ENCODE measurements at regions not wholly inside any gene's neighbourhood (a gene's known extent, or its start where the extent isn't known, plus 50 kb on each side); places are given as distances from the start of the nearest gene placed in this dataset.

DNA sequence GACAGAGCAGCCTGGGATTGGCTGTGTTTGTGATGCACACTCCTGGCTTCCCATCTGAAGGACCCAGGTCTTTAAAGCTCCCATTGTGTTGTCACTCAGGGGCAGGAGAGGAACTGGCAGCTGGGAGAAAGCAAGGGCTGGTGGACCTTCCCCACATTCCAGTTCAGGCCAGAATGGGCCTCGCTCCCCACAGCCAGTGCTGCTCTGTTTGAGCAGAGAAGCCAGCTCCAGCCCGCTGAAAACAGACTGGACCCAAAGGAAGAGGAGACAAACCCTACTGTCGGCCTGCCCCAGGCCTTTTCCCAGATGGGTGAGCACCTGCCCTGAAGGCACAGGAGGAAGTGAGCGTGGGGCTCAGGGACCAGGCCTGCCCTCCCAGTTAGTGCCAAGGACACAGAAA, 499.4 kb downstream of the NPHP4 start:
- DNase-seq = no peak

DNA sequence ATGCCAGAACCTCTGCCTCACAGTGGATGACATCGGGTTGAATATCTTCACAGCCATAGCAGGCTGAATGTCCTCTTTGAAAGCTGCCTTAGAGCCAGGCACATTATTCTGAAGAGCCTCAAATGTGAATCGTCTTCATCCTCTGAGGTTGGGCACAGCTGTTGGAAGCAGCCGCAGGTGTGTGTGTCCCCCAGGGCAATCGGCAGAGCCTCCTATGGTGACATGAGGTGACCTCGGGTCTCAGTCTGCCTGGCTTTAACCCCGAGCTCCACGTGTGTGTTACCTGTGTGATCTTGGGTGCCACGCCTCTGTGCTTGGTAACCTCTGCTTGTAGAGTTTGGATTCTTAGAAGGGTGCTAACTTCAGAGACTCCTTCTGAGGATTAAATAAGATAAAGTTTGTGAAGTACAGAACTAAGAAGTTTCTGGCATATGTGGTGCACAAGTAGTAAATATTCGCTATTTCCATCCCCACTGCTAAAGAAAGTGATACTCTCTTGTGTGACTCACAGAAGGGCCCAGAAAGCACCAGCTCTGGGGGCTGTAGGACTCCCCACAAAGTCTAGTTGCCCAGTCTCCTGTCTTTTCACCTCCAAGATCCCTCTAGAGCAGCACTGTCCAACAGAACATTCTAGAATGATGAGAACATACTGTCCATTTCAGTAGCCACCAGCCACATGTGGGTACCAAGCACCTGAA, 500.9 kb downstream of the NPHP4 start:
- DNase-seq = no peak

DNA sequence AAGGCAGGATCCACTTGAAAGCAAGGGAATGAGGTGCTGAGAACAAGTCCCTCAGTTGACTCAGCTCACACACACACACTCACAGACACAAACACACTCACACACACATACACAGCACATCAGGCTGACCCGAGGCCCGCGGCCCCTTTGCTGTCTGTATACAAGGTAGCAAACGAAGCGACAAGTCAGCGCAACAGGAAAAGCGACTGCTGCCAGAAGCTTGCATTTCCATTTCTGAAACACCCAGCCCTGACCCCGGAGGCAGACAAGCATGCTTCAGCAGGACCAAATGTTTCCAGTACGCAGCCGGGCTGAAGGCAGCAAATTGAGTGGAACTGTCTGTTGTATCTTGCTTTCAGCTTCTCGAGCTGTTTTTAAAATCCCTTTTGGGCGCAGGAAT, 501.6 kb downstream of the NPHP4 start:
- DNase-seq = no peak

DNA sequence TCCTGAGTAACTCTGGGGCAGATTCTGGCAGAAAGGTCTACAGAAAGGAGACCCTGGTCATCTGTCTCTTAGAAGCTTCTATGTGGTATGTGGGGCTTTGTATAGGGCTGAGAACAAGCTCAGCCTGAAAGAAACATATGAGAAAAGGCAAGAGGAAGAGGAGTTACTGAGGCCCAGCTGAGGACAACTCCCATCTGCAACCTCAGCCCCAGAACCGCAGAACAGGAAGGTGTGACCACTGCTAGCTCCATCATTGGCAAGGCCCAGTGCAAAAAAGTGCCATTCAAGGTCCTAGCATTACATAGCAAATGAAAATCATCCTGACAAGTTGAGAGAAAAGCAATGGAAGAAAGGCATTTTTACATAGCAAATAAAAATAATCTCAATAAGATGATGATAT, 503.8 kb downstream of the NPHP4 start:
- no peak for DNase-seq

DNA sequence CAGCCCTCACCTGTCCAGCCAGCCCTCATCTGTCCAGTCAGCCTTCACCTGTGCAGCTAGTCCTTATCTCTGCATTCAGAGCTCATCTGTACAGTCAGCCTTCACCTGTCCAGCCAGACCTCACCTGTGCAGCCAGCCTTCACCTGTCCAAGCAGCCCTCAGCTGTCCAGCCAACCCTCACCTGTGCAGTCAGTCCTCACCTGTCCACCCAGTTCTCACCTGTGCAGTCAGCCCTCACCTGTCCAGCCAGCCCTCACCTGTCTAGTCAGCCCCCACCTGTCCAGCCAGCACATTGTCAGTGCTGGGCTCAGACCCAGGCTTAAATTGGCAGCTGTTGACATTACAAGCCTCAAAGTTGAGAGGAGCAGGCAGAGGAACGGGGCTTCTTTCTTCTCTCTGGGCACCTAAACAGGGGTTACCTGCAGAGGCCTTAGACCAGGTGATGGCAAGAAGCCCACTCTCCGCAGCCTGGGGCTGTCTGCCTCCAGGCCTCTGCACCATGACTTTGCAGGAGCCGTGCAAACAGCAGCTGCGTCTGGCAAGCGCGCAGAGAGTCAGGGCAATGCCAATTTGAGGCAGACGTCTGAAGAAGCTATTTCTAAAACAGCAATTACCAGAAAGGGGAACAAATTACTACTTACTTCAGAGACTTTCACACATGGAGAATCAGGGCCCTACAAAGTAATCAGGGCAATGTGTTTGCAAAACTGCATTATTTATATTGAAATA, 506.1 kb downstream of the NPHP4 start:
- no peak for DNase-seq

DNA sequence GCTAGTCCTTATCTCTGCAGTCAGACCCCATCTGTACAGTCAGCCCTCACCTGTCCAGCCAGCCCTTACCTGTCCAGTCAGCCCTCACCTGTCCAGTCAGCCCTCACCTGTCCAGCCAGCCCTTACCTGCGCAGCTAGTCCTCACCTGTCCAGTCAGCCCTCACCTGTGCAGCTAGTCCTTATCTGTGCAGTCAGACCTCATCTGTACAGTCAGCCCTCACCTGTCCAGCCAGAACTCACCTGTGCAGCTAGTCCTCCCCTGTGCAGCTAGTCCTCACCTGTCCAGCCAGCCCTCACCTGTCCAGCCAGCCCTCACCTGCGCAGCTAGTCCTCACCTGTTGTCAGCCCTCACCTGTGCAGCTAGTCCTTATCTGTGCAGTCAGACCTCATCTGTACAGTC, 506.8 kb downstream of the NPHP4 start:
- DNase-seq = no peak

DNA sequence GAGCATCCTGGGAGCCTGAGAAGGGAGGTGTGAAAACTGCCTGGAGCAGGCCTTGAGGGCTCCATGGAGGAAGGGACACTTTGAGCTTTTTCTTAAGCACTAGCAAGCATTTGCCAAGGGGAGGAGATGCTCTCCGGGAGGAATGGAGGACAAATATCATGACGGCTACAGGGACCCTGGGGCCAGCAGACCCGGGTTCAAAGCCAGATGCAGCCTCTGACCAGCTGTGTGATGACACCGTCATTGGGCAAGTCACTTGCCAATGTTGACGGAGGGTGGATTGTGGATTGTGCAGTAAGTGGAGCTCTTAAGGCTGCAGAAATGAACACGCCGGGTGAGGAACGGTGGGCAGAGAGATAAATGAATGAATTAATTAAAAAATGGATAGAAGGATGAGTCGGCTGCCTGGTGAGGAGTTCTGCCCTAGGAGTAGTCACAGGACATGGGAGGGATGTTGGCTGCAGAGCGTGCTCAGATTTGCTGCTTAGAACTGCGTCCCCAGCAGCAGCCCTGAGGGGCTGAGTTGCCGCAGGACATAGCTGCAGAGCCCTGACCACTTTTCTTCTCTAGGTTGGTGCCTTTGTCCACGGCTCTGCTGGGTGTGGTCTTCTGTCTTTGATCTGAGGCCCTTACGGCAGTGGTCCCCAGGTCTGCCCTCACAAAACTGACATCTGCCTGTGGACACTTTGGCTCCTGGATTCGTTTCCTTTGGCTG, 507.6 kb downstream of the NPHP4 start:
- DNase-seq = no peak

DNA sequence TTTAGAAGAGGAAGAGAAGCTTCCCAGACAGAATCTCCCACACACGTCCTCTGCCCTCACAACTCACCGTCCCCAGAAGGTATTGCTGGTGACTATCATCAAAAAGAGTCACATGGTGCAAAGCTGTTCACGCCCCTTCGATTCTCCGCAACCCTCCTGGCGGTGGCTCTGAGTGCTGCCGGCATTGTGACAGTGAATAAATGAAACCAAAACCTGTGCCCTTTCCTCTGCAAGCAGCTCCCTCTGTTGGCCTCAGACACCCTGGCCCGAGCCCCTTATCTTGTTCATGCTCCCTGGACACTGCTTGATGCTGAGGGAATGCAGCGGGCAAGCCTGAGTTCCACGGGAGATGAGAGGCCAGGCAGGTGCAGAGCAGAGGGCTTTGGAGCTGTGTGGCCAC, 510.3 kb downstream of the NPHP4 start:
- DNase-seq = no peak

DNA sequence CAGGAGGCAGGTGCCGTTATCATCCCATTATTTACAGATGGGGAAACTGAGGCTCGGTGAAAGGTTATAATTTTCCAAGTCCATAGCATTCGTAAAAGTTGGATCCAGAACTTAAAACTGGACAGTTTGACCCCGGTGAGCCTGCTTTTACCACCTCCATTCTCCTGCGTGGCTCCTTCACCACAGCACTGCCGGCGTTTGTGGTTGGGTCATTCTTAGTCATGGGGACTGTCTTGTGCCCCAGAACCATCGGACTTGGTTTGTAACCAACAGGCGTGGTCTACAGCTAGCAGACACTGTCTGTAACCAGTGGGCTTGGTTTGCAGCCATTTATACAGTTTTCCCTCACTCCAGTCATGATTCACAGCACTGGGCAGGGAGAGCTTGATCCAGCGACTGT, 511.3 kb downstream of the NPHP4 start:
- no peak for DNase-seq

DNA sequence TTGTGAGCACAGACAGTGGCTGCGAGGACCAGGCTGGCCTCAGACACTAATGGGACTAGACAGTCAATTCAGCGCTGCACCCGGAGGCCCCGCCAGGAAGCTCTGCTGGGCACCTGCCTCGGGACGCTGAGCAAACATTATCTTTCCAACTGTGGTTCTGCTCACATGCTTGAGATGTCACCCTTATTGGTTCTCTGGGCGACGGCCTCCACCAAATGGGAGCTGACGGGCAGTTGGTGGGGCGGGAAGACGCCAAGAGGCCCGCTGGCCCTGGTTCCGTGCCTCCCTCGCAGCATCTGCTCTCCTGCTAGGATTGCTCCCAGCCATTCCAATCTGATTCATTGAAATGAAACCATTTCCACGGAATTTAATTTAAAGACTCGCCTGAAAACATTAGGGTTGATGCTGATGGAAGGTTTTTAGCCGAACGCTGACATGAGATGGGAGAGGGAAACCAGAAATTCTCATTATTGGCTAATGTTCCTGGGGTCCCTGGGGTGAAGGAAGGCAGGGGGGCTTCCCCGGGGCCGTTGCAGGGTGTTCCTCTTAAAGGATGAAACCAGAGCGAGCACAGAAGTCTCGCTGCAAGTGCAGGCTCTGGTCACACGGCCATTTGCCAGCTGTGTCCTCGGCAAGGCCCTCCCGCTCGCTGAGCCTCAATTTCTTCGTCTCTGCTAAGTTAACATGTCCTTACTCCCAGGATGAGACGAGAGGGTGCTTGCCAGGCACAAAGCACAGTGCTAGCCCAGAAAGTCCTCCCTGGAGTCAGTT, 512.2 kb downstream of the NPHP4 start:
- no peak for DNase-seq

DNA sequence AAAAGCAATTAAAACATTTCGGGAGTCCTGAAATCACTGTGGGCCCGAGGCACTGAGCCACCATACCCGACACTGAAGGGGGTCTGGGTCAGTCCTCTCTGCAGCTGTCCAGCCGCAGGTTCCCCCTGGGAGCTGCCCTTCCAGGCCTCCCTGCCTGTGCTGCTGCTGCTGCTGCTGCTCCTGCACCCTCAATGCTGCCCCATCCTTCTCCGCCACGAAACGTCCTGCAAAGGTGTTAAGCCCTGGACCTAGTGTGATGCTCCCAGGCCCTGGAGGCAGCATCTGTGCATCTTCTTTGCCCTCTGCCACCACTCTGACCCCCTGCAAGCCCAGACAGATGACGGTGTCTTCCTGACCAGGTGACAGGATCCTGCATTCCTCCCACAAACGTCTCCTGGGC, 513.3 kb downstream of the NPHP4 start:
- DNase-seq = no peak

DNA sequence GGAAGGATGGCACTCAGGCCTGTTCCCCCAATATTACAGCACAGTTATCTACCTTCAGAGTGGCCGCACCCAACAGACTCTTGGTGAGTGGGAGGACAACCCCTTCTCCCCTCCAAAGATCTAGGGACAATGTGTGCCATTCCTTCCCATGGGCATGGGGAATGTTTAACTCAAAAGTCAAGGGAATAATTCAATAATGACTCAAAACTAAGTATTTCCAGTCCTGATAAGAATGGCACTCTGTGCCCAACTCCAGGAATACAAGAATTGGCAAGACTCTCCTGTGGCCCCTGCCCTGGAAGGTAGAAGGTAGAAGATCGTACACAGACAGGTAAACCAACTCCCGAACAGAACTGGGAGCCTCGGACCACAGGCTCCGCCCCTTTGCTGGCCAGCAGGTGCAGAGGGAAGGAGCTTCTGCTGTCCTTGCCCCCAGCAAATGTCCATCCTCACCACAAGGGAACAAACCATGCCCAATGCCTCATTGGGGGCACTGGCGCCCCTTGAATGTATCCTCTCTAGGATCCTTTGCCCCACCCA, 514.0 kb downstream of the NPHP4 start:
- no peak for DNase-seq

DNA sequence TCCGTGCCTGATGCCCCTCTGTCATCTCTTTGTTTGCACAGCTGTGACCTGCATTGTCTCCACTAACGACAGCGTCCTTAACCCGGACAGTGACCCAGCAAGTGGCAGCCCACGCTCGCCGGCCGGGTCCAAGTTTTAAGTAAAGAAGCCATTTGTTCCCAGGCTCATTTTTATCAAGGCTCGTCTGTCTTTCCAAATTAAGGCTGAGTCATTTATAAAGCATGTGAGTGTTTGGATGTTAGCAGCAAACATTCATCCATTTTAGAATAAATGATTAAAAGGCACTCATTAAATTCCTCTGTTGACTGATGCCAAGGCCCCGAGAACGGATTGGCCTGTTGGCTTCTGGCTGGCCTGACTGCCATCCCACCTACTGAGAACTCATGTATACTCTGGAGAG, 514.5 kb downstream of the NPHP4 start:
- DNase-seq = no peak

DNA sequence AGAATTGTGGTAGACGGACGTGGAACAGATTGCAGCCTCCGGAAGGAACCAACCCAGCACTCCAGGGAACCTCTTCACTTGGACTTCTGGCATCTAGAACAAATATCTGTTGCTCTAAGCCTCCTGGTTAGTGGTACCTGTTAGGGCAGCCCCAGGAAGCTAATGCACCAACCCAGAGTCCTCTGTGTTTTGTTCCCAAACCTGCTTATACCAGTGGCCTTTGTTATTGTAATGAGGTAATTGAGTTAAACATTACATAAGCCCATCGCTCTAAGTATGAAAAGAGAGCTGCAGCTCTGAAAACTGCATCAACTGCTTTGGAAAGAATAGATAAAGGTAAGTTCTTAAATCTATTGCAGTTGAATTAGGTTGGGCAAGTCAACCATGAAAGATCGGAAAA, 516.7 kb downstream of the NPHP4 start:
- no peak for DNase-seq

DNA sequence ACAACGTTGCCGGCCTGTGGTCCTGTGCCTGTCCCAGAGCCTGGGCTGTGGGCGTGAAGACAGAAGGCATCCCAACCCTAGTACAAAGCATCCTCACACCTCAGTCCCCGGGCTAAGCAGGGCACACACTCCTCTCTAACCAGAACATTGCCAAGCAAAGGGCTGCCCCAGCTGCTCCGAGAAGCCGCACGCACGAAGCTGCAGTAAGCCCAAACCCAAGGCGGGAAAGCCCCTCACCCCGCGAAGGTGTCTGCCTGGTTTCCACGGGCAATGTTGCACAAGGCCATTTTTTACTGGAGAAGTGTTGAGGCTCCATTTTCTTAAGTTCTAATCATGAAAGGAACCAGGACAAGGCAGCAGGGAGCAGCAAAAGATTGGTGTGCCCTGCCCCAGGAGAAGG, 519.0 kb downstream of the NPHP4 start:
- DNase-seq = no peak

DNA sequence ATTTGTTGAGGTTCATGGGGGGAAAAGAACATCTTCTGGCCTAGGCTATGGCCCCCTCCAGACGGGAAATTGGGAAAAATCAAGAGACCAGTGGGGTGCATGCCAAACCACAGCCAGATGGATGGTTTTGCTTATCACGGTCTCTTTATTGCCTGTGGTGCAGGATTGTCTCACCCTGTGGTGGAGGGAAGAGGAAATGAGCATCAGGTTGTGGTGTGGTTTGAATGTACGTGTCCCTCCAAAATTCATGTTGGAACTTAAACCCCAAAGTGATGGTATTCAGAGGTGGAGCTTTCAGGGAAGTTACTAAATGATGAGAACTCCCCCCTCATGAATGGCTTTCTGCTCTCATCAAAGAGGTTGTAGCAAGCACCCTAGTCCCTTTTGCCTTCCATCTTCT, 525.7 kb downstream of the NPHP4 start:
- no peak for DNase-seq

DNA sequence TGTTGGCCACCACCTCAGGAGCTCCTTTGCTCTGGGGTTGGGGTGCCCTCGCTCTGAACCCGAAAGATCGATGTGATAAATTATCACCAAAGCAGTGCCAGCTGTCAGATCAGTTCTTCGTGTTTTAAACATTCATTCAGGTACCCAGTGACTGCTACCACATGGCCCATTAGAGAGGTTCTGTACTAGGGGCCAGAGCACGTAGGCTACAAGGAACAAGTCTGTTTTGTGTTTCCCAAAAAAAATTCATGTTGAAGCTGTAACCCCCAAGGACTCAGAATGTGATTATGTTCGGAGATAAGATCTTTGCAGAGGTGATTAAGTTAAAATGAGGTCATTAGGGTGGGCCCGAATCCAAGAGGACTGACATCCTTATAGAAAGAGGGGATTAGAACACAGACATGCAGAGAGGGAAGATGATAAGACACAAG, 526.9 kb downstream of the NPHP4 start:
- no peak for DNase-seq

DNA sequence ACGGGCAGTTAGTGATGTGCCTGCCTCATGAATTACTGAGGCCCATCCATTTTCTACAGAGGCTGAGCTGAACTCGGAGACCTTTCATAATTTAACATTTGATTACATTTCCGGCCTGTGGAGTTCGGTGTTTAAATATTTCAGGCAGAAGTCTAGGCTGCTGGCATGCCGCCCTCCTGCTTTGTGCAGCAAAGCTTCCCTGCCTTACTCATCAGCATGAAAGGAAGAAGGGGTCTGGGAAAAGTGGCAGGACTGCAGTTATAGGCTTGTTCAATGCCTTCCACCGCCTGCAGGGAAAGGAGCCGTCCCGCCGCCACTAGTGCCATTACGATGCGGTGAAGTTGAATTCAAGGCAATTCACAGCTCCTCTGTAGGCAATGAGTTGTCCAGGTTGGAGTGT, 527.9 kb downstream of the NPHP4 start:
- no peak for DNase-seq

DNA sequence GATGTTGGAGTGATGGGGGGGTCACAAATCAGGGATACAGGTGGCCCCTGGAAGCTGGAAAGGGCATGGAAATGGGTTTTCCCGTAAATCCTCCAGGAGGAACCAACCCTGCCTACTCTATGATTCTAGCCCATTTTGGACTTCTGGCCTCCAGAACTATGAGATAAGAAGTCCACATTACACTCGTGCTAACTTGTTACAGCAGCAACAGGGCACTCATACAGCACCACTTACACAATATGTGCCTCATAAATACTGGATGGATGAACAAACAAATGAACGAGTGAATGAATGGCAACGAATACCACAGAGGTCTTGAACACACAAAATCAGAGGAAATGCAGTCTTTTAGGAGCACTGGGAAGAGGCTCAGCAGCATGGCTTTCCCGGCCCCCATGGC, 531.3 kb downstream of the NPHP4 start:
- DNase-seq = no peak

DNA sequence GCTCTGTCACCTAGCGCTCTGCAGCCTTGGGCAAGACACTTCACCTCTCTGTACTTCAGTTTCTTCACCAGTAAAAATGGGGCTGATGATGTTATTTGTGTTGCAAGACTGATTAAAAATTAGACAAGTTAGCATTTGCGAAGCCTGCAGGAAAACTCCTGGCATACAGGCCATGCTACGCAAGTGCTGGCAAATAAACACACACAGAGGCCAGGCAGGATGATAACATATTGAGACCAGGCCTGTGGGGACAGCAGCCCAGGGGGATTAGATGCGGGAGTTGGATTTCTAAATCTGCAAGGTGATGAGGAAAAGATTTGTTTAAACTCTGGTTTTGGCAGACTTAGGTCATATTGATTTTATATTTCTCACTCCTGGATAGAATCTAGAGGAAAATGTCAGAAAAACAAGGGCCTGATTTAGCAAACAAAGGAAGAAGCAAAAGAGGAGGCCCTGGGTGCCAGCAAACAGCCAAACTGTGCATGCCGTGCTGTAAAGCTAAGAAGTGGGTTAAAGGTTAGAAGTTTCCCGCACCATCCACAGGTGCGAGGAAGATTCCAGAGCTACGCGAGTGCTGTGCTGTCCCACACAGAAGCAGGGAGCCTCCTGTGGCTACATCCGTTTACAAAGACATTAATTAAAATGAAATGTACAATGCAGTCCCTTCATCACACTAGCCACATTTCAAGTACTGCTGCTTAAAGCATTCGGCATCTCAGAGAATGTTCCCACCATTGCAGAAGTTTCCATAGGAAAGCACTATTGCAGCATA, 532.2 kb downstream of the NPHP4 start:
- no peak for DNase-seq

DNA sequence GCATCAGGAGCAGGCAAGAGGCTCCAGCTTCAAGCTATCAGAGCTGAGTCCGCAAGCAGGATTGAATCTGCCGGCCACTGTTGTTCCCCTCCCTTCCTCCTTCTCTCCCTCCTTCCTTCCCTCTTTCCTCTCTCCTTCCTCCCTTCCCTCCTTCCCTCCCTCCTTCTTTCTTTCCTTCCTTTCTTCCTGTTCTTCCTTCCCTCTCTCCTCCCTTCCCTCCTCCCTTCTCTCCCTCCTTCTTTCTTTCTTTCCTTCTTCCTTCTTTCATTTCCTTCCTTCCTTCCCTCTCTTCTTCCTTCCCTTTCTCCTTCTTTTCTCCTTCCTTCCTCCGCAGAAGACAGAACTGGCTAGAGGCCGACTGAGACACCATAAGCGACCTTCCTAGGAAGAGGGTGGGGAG, 534.0 kb downstream of the NPHP4 start:
- no peak for DNase-seq

DNA sequence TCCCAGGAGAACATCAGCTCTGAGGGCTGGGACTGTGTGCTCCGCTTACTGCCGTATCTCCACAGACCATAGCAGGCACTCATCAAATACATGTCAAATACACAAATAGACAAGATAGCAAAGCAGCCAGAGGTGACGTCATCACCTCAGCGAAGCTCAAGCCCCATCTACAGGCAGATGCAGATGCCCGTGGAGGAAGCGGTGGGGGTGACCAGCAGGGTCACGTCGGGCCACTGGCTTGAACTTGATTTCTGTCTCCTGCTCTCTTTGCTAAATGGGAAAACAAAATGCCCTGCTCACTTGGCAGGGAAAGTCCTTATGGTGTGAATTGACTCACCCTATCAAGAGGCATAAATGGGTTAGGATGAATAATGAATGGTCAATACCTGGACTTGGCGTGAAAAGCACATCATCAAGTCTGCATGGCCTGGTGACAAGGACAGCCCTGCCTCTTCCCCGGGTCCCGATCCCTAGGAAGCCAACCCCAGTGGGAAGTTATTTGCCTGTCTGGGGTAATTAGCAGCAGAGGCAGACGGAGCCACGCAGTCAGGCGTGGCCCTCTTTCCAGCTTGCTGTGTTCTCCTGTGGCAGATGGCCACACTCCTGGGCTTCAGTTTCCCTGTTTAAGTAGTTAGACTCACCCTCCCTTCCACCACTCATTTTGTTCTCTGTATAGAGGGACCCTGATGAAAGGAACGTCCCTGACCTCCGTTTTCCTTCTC, 536.0 kb downstream of the NPHP4 start:
- no peak for DNase-seq

Measured in inflammatory macrophage treated with lipopolysaccharide for 1 hour (primary cell).